Type B pancreatic cell (in vitro differentiated cells): ENCODE measurements at regions not wholly inside any gene's neighbourhood (a gene's known extent, or its start where the extent isn't known, plus 50 kb on each side); places are given as distances from the start of the nearest gene placed in this dataset.

Experiments
- DNase-seq: peaks from one replicate; pipeline ENCODE4 v3.0.0; 2021; ENCODE audit warnings: mixed read lengths; ENCODE audit not compliant: unreplicated experiment; ENCODE audit errors: extremely low spot score
- H3K27ac Mint-ChIP-seq: 2 replicates; pipeline ENCODE4 v1.8.0; 2021; ENCODE audit warnings: mild to moderate bottlenecking, mixed read lengths
- H3K27me3 Mint-ChIP-seq: 2 replicates; pipeline ENCODE4 v1.8.0; 2021; ENCODE audit warnings: mixed read lengths
- H3K36me3 Mint-ChIP-seq: 2 replicates; pipeline ENCODE4 v1.8.0; 2021; ENCODE audit warnings: mixed read lengths
- H3K4me1 Mint-ChIP-seq: one replicate; pipeline ENCODE4 v1.8.0; 2021; ENCODE audit warnings: mixed read lengths; ENCODE audit not compliant: unreplicated experiment
- H3K4me3 Mint-ChIP-seq: 2 replicates; pipeline ENCODE4 v1.8.0; 2021; ENCODE audit warnings: mild to moderate bottlenecking, mixed read lengths
- H3K9me3 Mint-ChIP-seq: 2 replicates; pipeline ENCODE4 v1.8.0; 2021; ENCODE audit warnings: mixed read lengths
- TF ChIP-seq, protein P1 (sequence below): fragments of 200-600 bp; sonication (generic); conservative IDR thresholded peaks from 2 replicates; pipeline ENCODE4 v1.5.0; 2021; ENCODE audit warnings: antibody characterized with exemption, mild to moderate bottlenecking

- DNase-seq, result no peak
- Mint-ChIP-seq H3K4me3 (no peak overlapping the region), H3K27ac (no peak overlapping the region), H3K36me3 (no peaks in the 10 kb centered on the region), H3K4me1 (peaks cover 13% of the 10 kb centered on the region), H3K27me3 (peaks cover 3% of the 10 kb centered on the region), H3K9me3 (peaks cover 4% of the 10 kb centered on the region)
- TF ChIP-seq, protein P1, sequence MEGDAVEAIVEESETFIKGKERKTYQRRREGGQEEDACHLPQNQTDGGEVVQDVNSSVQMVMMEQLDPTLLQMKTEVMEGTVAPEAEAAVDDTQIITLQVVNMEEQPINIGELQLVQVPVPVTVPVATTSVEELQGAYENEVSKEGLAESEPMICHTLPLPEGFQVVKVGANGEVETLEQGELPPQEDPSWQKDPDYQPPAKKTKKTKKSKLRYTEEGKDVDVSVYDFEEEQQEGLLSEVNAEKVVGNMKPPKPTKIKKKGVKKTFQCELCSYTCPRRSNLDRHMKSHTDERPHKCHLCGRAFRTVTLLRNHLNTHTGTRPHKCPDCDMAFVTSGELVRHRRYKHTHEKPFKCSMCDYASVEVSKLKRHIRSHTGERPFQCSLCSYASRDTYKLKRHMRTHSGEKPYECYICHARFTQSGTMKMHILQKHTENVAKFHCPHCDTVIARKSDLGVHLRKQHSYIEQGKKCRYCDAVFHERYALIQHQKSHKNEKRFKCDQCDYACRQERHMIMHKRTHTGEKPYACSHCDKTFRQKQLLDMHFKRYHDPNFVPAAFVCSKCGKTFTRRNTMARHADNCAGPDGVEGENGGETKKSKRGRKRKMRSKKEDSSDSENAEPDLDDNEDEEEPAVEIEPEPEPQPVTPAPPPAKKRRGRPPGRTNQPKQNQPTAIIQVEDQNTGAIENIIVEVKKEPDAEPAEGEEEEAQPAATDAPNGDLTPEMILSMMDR, result no peak
Measured at GRCh38 chr12:97398704-97399103, 63.9 kb upstream of the RMST start.

DNA sequence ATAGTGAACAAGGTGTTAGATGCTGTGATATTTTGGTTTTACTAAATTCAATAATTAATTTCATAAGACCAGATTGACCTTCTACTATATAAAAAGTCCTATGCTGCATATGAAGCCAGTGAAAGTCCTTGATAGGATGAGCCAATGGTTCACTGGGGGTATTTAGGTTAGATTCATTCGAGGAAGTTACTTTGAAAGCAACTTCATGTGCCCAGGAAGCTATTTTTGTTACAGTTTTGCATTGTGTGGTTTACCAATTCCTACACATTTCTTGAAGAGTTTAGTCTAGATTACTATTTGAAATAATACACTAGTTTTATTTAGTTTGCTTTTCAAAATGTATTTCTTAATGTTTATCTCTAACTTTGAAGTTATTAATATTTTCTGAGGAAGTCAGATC, 58.5 kb upstream of the RMST start:
- TF ChIP-seq, protein P1, result no peak
- H3K4me1 Mint-ChIP-seq, result peaks cover 5% of the 10 kb centered on the region
- H3K27me3 Mint-ChIP-seq, result peaks cover 3% of the 10 kb centered on the region
- H3K27ac Mint-ChIP-seq, result no peak overlapping the region
- no peaks in the 10 kb centered on the region for H3K36me3 Mint-ChIP-seq
- no peaks in the 10 kb centered on the region for H3K9me3 Mint-ChIP-seq
- H3K4me3 Mint-ChIP-seq, result no peak overlapping the region
- DNase-seq, result no peak

- TF ChIP-seq, protein P1, result peak; percentile 94
- no peaks in the 10 kb centered on the region for H3K9me3 Mint-ChIP-seq
- no peak overlapping the region for H3K4me3 Mint-ChIP-seq
Measured at GRCh38 chr12:97404543-97404942, 58.1 kb upstream of the RMST start.

GRCh38 chr12:97408363-97408762, 54.2 kb upstream of the RMST start:
- no peaks in the 10 kb centered on the region for H3K9me3 Mint-ChIP-seq
- H3K4me1 Mint-ChIP-seq, result no peaks in the 10 kb centered on the region
- no peak overlapping the region for H3K27ac Mint-ChIP-seq
- TF ChIP-seq, protein P1, result no peak
- no peaks in the 10 kb centered on the region for H3K36me3 Mint-ChIP-seq
- peaks cover 3% of the 10 kb centered on the region for H3K27me3 Mint-ChIP-seq
- no peak for DNase-seq
- H3K4me3 Mint-ChIP-seq, result no peak overlapping the region

More at GRCh38 chr12:97404543-97404942, 58.1 kb upstream of the RMST start:
- no peak overlapping the region for H3K27ac Mint-ChIP-seq
- DNase-seq, result no peak
- peaks cover 4% of the 10 kb centered on the region for H3K4me1 Mint-ChIP-seq
- peaks cover 3% of the 10 kb centered on the region for H3K27me3 Mint-ChIP-seq
- no peaks in the 10 kb centered on the region for H3K36me3 Mint-ChIP-seq

DNA sequence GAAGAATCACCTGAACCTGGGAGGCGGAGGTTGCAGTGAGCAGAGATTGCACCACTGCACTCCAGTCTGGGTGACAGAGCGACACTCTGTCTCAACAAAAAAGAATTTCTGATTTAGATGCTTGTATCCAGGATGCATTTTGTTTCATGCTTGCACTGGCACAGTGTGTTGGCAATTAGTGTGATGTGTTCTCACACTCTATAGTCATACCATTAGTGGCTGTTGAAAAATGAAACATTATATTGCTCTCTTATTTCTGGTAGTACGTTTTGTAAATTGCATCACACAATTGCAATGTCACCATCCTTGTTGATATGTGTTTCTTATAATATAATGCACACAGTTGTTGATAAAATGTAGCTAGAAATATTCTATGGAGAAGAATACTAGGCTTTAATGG, 51.3 kb upstream of the RMST start:
- no peak overlapping the region for H3K27ac Mint-ChIP-seq
- H3K9me3 Mint-ChIP-seq, result no peaks in the 10 kb centered on the region
- TF ChIP-seq, protein P1, result no peak
- no peaks in the 10 kb centered on the region for H3K4me1 Mint-ChIP-seq
- peaks cover 3% of the 10 kb centered on the region for H3K27me3 Mint-ChIP-seq
- no peak overlapping the region for H3K4me3 Mint-ChIP-seq
- no peaks in the 10 kb centered on the region for H3K36me3 Mint-ChIP-seq
- DNase-seq, result no peak
